PC-9 (cell line): ENCODE measurements at regions not wholly inside any gene's neighbourhood (a gene's known extent, or its start where the extent isn't known, plus 50 kb on each side); places are given as distances from the start of the nearest gene placed in this dataset.

Source experiments
- BruUV-seq: library from RNA; stranded (reverse); fragments of 400-500 nt; replicated peaks from 2 replicates; lab custom pipeline; 2021; lab: Mats Ljungman, UMichigan
- CTCF ChIA-PET: fragments of 300-600 bp; sonication (Branson Sonifier 250); formaldehyde crosslinking; loops from one replicate; lab custom pipeline; 2022; ENCODE audit warnings: antibody characterized with exemption; lab: Charles Lee
- POLR2A ChIA-PET: fragments of 300-600 bp; sonication (Branson Sonifier 250); formaldehyde crosslinking; loops from one replicate; lab custom pipeline; 2022; ENCODE audit warnings: antibody characterized with exemption; ENCODE audit not compliant: unreplicated experiment; lab: Charles Lee
- DNase-seq, 2 experiments: peaks; one replicate each; pipeline versions ENCODE4 v3.0.0 to v3.0.0-alpha.2; 2015 to 2022; ENCODE audit warnings: mixed read lengths in 1 of 2
- H2AFZ ChIP-seq: fragments of 200-600 bp; sonication (generic); 2 replicates; pipeline ENCODE4 v1.8.1; 2017; ENCODE audit warnings: antibody characterized with exemption
- H3F3A ChIP-seq: fragments of 200-600 bp; sonication (generic); 2 replicates; pipeline ENCODE4 v1.8.1; 2017; ENCODE audit warnings: antibody characterized with exemption, mild to moderate bottlenecking, low read depth; ENCODE audit not compliant: insufficient read depth
- H3K27ac ChIP-seq: fragments of 200-600 bp; sonication (generic); 2 replicates; pipeline ENCODE4 v1.6.1; 2016; ENCODE audit warnings: mixed run types
- H3K27me3 ChIP-seq: fragments of 200-600 bp; sonication (generic); 2 replicates; pipeline ENCODE4 v1.6.1; 2016; ENCODE audit warnings: low read depth, mixed run types; ENCODE audit not compliant: insufficient read depth
- H3K36me3 ChIP-seq: fragments of 200-600 bp; sonication (generic); 2 replicates; pipeline ENCODE4 v1.6.1; 2016; ENCODE audit warnings: low read depth, mixed run types
- H3K4me1 ChIP-seq: fragments of 200-600 bp; sonication (generic); replicated peaks from 2 replicates; pipeline ENCODE4 v1.6.1; 2016; ENCODE audit warnings: mixed run types; ENCODE audit not compliant: insufficient read depth
- H3K4me2 ChIP-seq: fragments of 200-600 bp; sonication (generic); 2 replicates; pipeline ENCODE4 v1.6.1; 2017; ENCODE audit warnings: mixed run types
- H3K4me3 ChIP-seq: fragments of 200-600 bp; sonication (generic); 2 replicates; pipeline ENCODE4 v1.6.1; 2016; ENCODE audit warnings: mixed run types
- H3K79me2 ChIP-seq: fragments of 200-600 bp; sonication (generic); 2 replicates; pipeline ENCODE4 v1.6.1; 2017; ENCODE audit warnings: low read depth, mixed run types
- H3K9me2 ChIP-seq: fragments of 200-600 bp; sonication (generic); 2 replicates; pipeline ENCODE4 v1.8.1; 2017; ENCODE audit warnings: mild to moderate bottlenecking; ENCODE audit not compliant: insufficient read depth
- H3K9me3 ChIP-seq: fragments of 200-600 bp; sonication (generic); 2 replicates; pipeline ENCODE4 v1.8.1; 2016; ENCODE audit warnings: low read depth; ENCODE audit not compliant: insufficient read depth
- H4K20me1 ChIP-seq: fragments of 200-600 bp; sonication (generic); 2 replicates; pipeline ENCODE4 v1.8.1; 2017; ENCODE audit not compliant: insufficient read depth
- CTCF ChIP-seq: fragments of 200-600 bp; sonication (generic); conservative IDR thresholded peaks from 2 replicates; pipeline ENCODE4 v1.6.1; 2017; ENCODE audit warnings: mixed run types, antibody characterized with exemption, mild to moderate bottlenecking, moderate library complexity
- EZH2 ChIP-seq: fragments of 200-600 bp; sonication (generic); IDR thresholded peaks from 2 replicates; pipeline ENCODE4 v1.8.0; 2017; ENCODE audit warnings: antibody characterized with exemption, low read depth
- intact Hi-C: fragments of 100-400 bp; cut with micrococcal nuclease; formaldehyde crosslinking; loops from one replicate; pipeline ENCODE4 v1.10.0; 2022; ENCODE audit not compliant: unreplicated experiment

- Histone ChIP-seq H3K4me1 (no peaks in the 10 kb centered on the region), H2AFZ (no peak overlapping the region), H3K9me2 (no peaks in the 10 kb centered on the region), H3K4me3 (no peak overlapping the region), H3K79me2 (no peaks in the 10 kb centered on the region), H3K9me3 (no peaks in the 10 kb centered on the region), H3K4me2 (no peak overlapping the region), H3K27me3 (no peaks in the 10 kb centered on the region), H3F3A (no peaks in the 10 kb centered on the region), H4K20me1 (no peaks in the 10 kb centered on the region), H3K36me3 (no peaks in the 10 kb centered on the region), H3K27ac (no peak overlapping the region)
- ChIA-PET POLR2A (no interaction called here), CTCF (no interaction called here)
- no TSS peak for BruUV-seq
- intact Hi-C loops = no loop called here
- no peak for DNase-seq
- no peak for TF ChIP-seq EZH2
- no peak for TF ChIP-seq CTCF
These were observed 110.7 kb upstream of the ANO5 start for GRCh38 chr11:22082178-22082577.

- H3K9me2 ChIP-seq = no peaks in the 10 kb centered on the region
- ChIA-PET CTCF (no interaction called here), POLR2A (no interaction called here)
- H2AFZ ChIP-seq = no peak overlapping the region
- no peaks in the 10 kb centered on the region for H3K27me3 ChIP-seq
- no peaks in the 10 kb centered on the region for H3K79me2 ChIP-seq
- TF ChIP-seq EZH2 (no peak), CTCF (no peak)
- no peaks in the 10 kb centered on the region for H4K20me1 ChIP-seq
- DNase-seq = no peak
- H3K27ac ChIP-seq = no peak overlapping the region
- BruUV-seq = no TSS peak
- H3K36me3 ChIP-seq = no peaks in the 10 kb centered on the region
- no peak overlapping the region for H3K4me3 ChIP-seq
- H3K9me3 ChIP-seq = no peaks in the 10 kb centered on the region
- H3F3A ChIP-seq = no peaks in the 10 kb centered on the region
- intact Hi-C loops = no loop called here
- no peak overlapping the region for H3K4me2 ChIP-seq
- no peaks in the 10 kb centered on the region for H3K4me1 ChIP-seq
These were observed 110.1 kb upstream of the ANO5 start for GRCh38 chr11:22082788-22083187.

GRCh38 chr11:22084056-22084455 lies 108.8 kb upstream of the ANO5 start:
- Histone ChIP-seq H3F3A (no peaks in the 10 kb centered on the region), H3K9me3 (no peaks in the 10 kb centered on the region), H3K4me3 (no peak overlapping the region), H3K9me2 (no peaks in the 10 kb centered on the region), H3K27me3 (no peaks in the 10 kb centered on the region), H3K4me2 (no peak overlapping the region), H3K79me2 (no peaks in the 10 kb centered on the region), H3K36me3 (no peaks in the 10 kb centered on the region), H4K20me1 (no peaks in the 10 kb centered on the region), H2AFZ (no peak overlapping the region), H3K27ac (no peak overlapping the region), H3K4me1 (no peaks in the 10 kb centered on the region)
- no TSS peak for BruUV-seq
- intact Hi-C loops = no loop called here
- DNase-seq = no peak
- POLR2A ChIA-PET = no interaction called here
- CTCF ChIA-PET = no interaction called here
- TF ChIP-seq EZH2 (no peak), CTCF (no peak)
